D721Med (cell line): ENCODE measurements at regions not wholly inside any gene's neighbourhood (a gene's known extent, or its start where the extent isn't known, plus 50 kb on each side); places are given as distances from the start of the nearest gene placed in this dataset.

Experiments used
- DNase-seq: peaks from one replicate; pipeline ENCODE4 v3.0.0; 2011; ENCODE audit warnings: low spot score; ENCODE audit not compliant: insufficient read length
- FAIRE-seq: peaks from 2 replicates; lab custom pipeline; 2011; peaks lifted over from hg19 to GRCh38; lab: Jason Lieb, UNC
- TF ChIP-seq, protein P1 (sequence below): IDR thresholded peaks from 2 replicates; pipeline ENCODE4 v1.5.1; 2012; ENCODE audit warnings: mild to moderate bottlenecking, control low read depth; ENCODE audit not compliant: insufficient read depth; ENCODE audit errors: missing control alignments

DNA sequence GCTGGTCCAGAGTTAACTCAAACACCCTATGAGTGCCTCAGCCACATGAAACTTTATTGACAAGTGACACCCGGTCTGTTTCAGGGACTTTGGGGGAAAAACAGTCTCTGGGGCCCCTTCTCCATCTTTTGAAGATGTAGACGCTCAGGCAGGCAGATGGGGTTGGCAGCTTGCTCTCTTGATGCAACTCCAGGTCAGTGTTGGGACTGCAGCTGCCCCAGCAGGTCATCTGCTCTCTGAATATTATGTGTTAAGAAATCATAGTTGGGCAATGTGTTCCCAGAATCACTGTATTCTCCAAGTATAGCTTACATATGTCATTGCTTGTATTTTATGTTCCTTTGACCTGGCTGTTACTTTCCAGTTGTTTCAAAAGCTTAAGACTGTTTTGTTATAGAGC lies 544.9 kb upstream of the MGMT start:
- no peak for FAIRE-seq
- no peak for DNase-seq
- TF ChIP-seq, protein P1, sequence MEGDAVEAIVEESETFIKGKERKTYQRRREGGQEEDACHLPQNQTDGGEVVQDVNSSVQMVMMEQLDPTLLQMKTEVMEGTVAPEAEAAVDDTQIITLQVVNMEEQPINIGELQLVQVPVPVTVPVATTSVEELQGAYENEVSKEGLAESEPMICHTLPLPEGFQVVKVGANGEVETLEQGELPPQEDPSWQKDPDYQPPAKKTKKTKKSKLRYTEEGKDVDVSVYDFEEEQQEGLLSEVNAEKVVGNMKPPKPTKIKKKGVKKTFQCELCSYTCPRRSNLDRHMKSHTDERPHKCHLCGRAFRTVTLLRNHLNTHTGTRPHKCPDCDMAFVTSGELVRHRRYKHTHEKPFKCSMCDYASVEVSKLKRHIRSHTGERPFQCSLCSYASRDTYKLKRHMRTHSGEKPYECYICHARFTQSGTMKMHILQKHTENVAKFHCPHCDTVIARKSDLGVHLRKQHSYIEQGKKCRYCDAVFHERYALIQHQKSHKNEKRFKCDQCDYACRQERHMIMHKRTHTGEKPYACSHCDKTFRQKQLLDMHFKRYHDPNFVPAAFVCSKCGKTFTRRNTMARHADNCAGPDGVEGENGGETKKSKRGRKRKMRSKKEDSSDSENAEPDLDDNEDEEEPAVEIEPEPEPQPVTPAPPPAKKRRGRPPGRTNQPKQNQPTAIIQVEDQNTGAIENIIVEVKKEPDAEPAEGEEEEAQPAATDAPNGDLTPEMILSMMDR, result no peak

DNA sequence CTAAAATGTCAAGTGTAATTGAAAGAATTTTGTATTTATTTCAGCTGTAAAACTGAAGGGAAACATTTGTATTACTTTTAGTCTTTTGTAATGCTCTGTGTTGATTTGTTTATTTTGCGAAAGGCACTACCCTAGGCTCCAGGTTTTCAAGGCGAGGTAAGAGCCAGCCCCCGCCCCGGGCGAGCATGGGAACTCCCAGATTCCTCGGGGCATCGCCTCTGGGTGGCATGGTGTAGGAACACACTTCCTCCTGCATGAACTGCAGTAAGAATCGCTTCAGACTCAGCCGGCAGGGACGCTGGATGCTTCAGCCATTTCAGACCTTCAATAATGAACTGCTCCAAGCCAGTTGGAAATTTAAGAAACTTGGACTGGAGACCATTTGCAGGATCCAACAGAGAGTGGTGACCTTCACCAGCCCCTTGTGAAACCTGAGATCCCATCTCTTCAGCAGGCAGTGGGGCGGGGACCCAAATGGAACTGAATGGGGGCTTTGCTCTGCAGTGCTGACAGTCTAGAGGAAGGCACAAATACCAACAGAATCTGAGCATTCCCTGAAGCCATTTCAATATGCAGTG lies 544.3 kb upstream of the MGMT start:
- DNase-seq, result no peak
- TF ChIP-seq, protein P1, result no peak
- FAIRE-seq, result no peak

DNA sequence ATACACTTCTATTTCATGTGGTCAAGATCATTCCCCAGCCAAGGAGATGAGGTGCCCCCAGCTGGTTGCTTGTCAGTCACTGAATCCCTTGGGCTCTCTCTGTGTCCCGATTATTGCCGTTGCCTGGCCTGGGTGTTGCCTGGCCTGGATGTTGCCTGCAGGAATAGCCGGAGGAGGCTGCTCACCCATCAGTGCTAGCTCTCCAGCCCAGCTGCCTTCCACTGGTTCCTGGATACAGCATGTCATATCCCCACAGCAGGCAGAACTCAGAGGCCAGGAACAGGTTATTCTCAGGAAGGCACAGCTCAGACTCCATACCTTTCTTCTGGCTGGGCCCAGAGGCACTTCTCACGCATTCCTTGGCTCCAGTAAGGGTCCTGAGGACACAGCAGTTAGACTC lies 542.1 kb upstream of the MGMT start:
- no peak for FAIRE-seq
- no peak for DNase-seq
- TF ChIP-seq, protein P1, result no peak

DNA sequence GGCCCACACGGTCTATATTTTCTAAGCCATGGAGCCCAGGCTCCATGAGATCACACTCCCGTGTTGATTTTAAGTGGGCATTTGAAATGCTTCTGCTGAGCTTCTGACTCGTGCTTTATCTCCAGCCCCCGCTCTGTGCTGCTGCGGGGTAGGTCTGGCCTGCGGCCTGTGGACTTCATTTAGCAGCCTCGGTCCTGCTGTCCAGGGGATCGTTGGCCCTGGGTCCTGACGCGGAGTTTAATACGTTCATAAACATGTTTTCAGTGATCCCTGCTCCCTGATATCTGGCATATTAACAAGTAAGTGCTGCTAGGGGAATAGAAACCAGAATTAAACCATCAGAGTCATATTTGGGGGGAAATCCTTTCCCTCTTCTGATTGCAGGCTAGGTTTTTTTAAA lies 540.3 kb upstream of the MGMT start:
- no peak for FAIRE-seq
- TF ChIP-seq, protein P1, result no peak
- no peak for DNase-seq

DNA sequence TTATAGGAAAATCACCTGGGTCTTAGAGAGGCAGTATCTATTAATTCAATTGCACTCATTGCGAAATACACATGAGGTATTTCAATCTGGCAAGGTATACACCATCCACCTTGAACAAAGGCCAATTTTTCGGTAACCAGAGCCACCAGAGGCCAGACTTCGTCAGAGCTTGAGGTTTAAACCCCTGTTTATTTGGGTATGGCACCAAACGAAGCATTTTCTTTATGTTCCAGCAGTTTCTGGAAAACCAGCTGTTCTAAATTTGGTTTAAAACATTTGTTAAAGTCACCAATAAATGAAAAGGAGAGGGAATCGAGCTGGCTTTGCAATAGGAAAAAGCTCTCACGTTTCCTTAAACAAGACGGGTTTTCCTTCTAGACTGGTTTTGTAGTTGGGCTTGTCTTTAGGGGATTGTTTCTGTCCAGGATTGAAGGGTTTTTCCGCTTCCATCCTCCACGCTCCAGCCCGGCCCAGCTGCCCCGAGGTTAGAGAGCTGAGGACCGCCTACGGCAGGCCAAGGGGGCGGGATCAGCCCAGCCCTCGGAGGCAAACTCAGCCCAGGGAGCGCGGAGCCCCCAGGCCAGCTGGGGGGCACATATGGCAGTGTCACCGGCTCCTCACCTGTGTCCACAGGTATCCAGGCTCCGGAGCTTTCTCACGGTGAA lies 539.4 kb upstream of the MGMT start:
- no peak for DNase-seq
- TF ChIP-seq, protein P1, result no peak
- FAIRE-seq, result no peak

DNA sequence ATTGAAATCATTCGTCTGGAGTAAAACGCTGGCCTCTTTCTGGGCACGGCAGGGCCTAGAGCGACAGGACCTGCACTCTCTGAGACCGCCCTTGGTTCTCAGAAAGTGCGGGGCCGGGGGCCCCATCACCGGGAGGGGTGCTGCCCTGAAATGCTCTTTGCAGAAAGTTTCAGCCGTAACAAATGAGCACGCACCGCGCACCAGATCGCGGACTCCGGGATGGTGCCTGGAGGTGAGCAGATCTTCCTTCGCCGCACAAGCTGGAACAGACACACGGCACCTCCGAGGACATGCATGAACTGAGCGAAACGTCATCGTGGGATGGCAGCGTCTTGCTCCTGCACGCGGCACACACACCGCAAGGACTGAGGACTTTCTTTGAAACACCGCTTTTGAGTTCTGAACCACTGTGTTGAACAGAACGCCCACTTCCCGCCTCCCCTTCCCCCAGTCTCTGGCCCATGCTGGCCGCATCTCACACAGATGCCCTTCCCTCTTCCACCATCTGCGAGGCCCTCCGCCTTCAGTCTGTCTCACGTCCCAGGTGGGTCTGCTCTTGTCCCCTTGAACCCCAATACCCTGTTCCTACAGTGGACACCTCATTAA lies 538.7 kb upstream of the MGMT start:
- FAIRE-seq (no peak), DNase-seq (no peak)
- TF ChIP-seq, protein P1, result no peak

DNA sequence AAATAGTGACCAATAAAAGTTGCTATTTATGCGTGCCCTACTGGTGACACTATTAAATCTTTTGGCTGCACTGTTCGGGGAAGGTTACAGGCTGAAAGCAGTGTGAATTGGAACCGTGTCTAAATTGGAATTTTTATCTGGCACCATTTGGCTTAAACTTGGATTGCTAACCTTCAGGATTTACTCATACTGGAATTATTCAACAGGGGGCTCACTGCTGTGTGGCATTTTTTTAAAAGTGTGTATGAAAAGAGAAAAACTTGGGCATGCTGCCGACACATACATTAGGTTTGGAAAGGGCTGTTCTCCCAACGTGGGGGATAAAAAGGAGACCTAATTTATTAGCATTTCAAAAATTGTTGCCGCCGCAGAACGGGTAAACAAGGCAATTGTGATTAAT lies 537.9 kb upstream of the MGMT start:
- TF ChIP-seq, protein P1, result no peak
- DNase-seq (no peak), FAIRE-seq (no peak)
